ENCODE measurements at regions not wholly inside any gene's neighbourhood (a gene's known extent, or its start where the extent isn't known, plus 50 kb on each side); places are given as distances from the start of the nearest gene placed in this dataset.
A peak's percentile ranks its signal among the peaks of the same experiment; 100 is the strongest.

- Mint-ChIP-seq H3K36me3 (ENCODE audit: low read depth) (no peaks in the 10 kb centered on the region), H3K9me3 (peaks cover 3% of the 10 kb centered on the region), H3K27me3 (ENCODE audit: low read depth, poor library complexity) (no peaks in the 10 kb centered on the region), H3K4me1 (no peaks in the 10 kb centered on the region), H3K27ac (no peak overlapping the region), H3K4me3 (no peak overlapping the region)
- no peak for TF ChIP-seq CTCF (IDR thresholded peaks at IDR 0.05)
- no peak for DNase-seq
Observed at GRCh38 chr2:187177253-187177652, 270.8 kb downstream of the CALCRL start.

GRCh38 chr2:187174582-187174981, 273.5 kb downstream of the CALCRL start:
- Mint-ChIP-seq H3K36me3 (ENCODE audit: low read depth) (no peaks in the 10 kb centered on the region), H3K4me3 (no peak overlapping the region), H3K9me3 (no peaks in the 10 kb centered on the region), H3K27ac (no peak overlapping the region), H3K27me3 (ENCODE audit: low read depth, poor library complexity) (peaks cover 5% of the 10 kb centered on the region), H3K4me1 (no peaks in the 10 kb centered on the region)
- no peak for DNase-seq
- TF ChIP-seq CTCF (IDR thresholded peaks at IDR 0.05): peak; percentile 32

GRCh38 chr2:187171318-187171717, 276.7 kb downstream of the CALCRL start:
- Mint-ChIP-seq H3K9me3 (no peaks in the 10 kb centered on the region), H3K36me3 (ENCODE audit: low read depth) (no peaks in the 10 kb centered on the region), H3K4me1 (no peaks in the 10 kb centered on the region), H3K4me3 (no peak overlapping the region), H3K27me3 (ENCODE audit: low read depth, poor library complexity) (peaks cover 5% of the 10 kb centered on the region), H3K27ac (no peak overlapping the region)
- TF ChIP-seq CTCF (IDR thresholded peaks at IDR 0.05): no peak
- DNase-seq: no peak

- no peak for DNase-seq
- Mint-ChIP-seq H3K4me1 (no peaks in the 10 kb centered on the region), H3K27me3 (ENCODE audit: low read depth, poor library complexity) (peaks cover 5% of the 10 kb centered on the region), H3K36me3 (ENCODE audit: low read depth) (no peaks in the 10 kb centered on the region), H3K27ac (no peak overlapping the region), H3K4me3 (no peak overlapping the region), H3K9me3 (no peaks in the 10 kb centered on the region)
- no peak for TF ChIP-seq CTCF (IDR thresholded peaks at IDR 0.05)
Observed at GRCh38 chr2:187169864-187170263, 278.2 kb downstream of the CALCRL start.

- no peaks in the 10 kb centered on the region for H3K36me3 Mint-ChIP-seq (ENCODE audit: low read depth)
- H3K27me3 Mint-ChIP-seq (ENCODE audit: low read depth, poor library complexity): peaks cover 5% of the 10 kb centered on the region
- no peak for DNase-seq
- H3K27ac Mint-ChIP-seq: no peak overlapping the region
- H3K9me3 Mint-ChIP-seq: no peaks in the 10 kb centered on the region
- no peak for TF ChIP-seq CTCF (IDR thresholded peaks at IDR 0.05)
- H3K4me1 Mint-ChIP-seq: no peaks in the 10 kb centered on the region
- H3K4me3 Mint-ChIP-seq: no peak overlapping the region
Observed at GRCh38 chr2:187168720-187169713, 279.0 kb downstream of the CALCRL start.

- Mint-ChIP-seq H3K27ac (no peak overlapping the region), H3K4me3 (no peak overlapping the region), H3K4me1 (no peaks in the 10 kb centered on the region), H3K27me3 (ENCODE audit: low read depth, poor library complexity) (peaks cover 10% of the 10 kb centered on the region), H3K36me3 (ENCODE audit: low read depth) (no peaks in the 10 kb centered on the region), H3K9me3 (no peaks in the 10 kb centered on the region)
- DNase-seq: no peak
- no peak for TF ChIP-seq CTCF (IDR thresholded peaks at IDR 0.05)
Observed at GRCh38 chr2:187167491-187167890, 280.6 kb downstream of the CALCRL start.

All from nephron progenitor cell (in vitro differentiated cells).